ENCODE measurements at regions not wholly inside any gene's neighbourhood (a gene's known extent, or its start where the extent isn't known, plus 50 kb on each side); places are given as distances from the start of the nearest gene placed in this dataset.

DNA sequence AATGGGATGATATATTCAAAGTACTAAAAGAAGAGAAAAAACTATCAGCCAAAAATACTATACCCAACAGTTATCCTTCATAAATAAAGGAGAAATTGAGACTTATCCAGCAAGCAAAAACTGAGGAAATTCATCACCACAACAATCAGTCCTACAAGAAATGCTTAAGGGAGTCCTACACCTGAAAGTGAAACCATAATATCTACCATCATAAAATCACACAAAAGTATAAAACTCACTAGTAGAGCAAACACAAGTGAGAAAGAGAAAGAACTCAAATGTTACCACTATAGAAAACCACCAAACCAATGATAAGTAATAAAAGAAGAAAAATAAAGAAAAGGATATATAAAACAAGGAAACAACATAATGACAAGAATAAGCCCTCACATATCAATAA, 103.6 kb upstream of the NEO1 start:
- no peak overlapping the region for H3K27ac Mint-ChIP-seq
- peaks cover 13% of the 10 kb centered on the region for H3K27me3 Mint-ChIP-seq (ENCODE audit: low read depth)
- no peaks in the 10 kb centered on the region for H3K4me1 Mint-ChIP-seq (ENCODE audit: low read depth)
- H3K36me3 Mint-ChIP-seq (ENCODE audit: low read depth): no peaks in the 10 kb centered on the region
- peaks cover 20% of the 10 kb centered on the region for H3K9me3 Mint-ChIP-seq
- H3K4me3 Mint-ChIP-seq: no peak overlapping the region

DNA sequence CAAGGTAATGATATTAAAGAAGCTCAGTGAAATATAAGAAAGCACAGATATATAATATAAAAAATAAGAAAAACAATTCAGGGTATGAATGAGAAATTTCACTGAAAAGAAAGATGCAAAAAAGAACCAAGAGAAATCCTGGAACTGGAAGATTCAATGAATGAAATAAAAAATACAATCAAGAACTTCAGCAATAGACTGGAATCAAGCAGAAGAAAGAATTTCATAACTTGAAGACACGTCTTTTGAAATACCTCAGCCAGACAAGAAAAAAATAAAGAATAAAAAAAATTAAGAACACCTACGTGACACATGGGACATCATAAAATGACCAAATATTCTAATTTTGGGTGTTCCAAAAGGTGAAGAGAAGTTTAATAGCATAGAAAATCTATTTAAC, 104.6 kb upstream of the NEO1 start:
- H3K36me3 Mint-ChIP-seq (ENCODE audit: low read depth): no peaks in the 10 kb centered on the region
- no peaks in the 10 kb centered on the region for H3K4me1 Mint-ChIP-seq (ENCODE audit: low read depth)
- H3K9me3 Mint-ChIP-seq: peaks cover 20% of the 10 kb centered on the region
- H3K27ac Mint-ChIP-seq: no peak overlapping the region
- peaks cover 13% of the 10 kb centered on the region for H3K27me3 Mint-ChIP-seq (ENCODE audit: low read depth)
- no peak overlapping the region for H3K4me3 Mint-ChIP-seq

DNA sequence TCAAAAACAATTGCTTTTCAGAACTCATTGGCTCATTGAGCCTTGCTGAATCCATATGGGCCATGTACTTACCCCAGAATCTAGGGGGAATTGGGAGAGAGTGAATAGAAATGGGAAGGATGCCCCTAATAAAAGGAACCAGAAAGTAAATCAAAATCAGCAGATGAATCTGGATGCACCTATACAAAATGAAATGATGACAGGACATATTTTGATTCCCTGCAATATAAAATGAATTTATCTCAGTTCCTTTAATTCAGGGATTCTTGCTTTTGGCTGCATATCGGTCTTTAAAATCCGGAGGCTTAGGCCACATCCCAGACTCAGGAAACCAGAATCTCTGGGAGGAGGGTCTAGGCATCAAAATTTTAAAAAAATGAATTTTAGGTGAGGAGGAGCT, 107.7 kb upstream of the NEO1 start:
- no peak overlapping the region for H3K27ac Mint-ChIP-seq
- H3K27me3 Mint-ChIP-seq (ENCODE audit: low read depth): peaks cover 3% of the 10 kb centered on the region
- no peak overlapping the region for H3K4me3 Mint-ChIP-seq
- H3K36me3 Mint-ChIP-seq (ENCODE audit: low read depth): no peaks in the 10 kb centered on the region
- peaks cover 20% of the 10 kb centered on the region for H3K9me3 Mint-ChIP-seq
- no peaks in the 10 kb centered on the region for H3K4me1 Mint-ChIP-seq (ENCODE audit: low read depth)

DNA sequence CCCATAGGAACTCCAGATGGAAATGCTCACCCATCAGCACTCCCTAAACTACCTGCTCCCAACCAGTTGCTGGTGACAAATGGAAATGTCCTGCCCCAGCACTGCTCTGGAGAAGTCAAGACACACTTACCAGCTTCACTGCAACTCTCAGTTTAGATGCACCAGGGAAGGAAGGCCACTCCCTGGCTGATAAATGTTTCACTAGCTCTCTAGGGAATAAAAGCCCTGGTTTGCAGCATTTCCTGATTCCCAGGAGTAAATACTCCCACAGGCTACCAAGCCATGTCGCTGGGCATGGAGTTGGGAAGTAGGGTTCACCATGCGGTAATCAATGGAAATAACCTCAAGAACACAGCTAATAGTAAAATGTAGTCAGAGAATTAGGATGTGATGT, 112.0 kb upstream of the NEO1 start:
- H3K27me3 Mint-ChIP-seq (ENCODE audit: low read depth): peaks cover 6% of the 10 kb centered on the region

DNA sequence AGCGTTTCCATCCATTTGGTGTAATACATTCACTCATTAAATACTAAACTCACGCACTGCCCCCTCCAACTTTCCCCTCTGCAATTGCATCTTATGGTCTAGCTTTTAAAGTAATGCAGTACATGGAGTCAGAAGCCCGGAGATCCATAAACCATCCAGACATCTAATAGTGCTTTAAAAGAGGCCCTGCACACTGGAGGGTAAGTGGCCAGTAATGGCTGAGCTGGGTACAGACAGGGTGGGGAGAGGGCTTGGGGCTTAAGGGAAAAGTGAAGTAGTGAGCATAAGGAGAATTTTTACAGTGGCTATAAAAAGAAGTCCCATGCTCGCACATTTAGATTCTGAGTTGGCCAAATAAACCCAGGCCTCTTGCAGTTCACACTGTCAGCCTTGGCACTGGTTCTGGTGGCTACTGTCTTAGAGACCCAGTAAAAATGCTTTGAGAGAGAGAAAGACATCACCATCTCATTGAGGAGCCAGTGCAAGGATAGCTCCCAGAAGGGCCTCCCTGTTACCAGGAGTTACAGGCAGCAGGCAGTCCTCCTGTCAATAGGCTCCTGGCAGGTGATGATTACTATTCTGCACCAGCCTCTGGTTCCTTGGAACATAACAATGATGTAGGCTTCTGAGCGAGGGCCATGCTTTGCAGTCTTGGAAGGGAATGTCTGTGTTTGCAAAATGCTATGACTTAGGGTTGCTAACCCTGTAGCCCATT, 112.6 kb upstream of the NEO1 start:
- H3K27ac Mint-ChIP-seq: no peak overlapping the region
- H3K9me3 Mint-ChIP-seq: no peaks in the 10 kb centered on the region
- peaks cover 7% of the 10 kb centered on the region for H3K27me3 Mint-ChIP-seq (ENCODE audit: low read depth)
- H3K36me3 Mint-ChIP-seq (ENCODE audit: low read depth): no peaks in the 10 kb centered on the region
- H3K4me3 Mint-ChIP-seq: no peak overlapping the region
- no peaks in the 10 kb centered on the region for H3K4me1 Mint-ChIP-seq (ENCODE audit: low read depth)

More for the DNA sequence above, 112.0 kb upstream of the NEO1 start:
- no peaks in the 10 kb centered on the region for H3K36me3 Mint-ChIP-seq (ENCODE audit: low read depth)
- H3K4me3 Mint-ChIP-seq: no peak overlapping the region
- peaks cover under 1% of the 10 kb centered on the region for H3K9me3 Mint-ChIP-seq
- H3K4me1 Mint-ChIP-seq (ENCODE audit: low read depth): no peaks in the 10 kb centered on the region
- H3K27ac Mint-ChIP-seq: no peak overlapping the region

DNA sequence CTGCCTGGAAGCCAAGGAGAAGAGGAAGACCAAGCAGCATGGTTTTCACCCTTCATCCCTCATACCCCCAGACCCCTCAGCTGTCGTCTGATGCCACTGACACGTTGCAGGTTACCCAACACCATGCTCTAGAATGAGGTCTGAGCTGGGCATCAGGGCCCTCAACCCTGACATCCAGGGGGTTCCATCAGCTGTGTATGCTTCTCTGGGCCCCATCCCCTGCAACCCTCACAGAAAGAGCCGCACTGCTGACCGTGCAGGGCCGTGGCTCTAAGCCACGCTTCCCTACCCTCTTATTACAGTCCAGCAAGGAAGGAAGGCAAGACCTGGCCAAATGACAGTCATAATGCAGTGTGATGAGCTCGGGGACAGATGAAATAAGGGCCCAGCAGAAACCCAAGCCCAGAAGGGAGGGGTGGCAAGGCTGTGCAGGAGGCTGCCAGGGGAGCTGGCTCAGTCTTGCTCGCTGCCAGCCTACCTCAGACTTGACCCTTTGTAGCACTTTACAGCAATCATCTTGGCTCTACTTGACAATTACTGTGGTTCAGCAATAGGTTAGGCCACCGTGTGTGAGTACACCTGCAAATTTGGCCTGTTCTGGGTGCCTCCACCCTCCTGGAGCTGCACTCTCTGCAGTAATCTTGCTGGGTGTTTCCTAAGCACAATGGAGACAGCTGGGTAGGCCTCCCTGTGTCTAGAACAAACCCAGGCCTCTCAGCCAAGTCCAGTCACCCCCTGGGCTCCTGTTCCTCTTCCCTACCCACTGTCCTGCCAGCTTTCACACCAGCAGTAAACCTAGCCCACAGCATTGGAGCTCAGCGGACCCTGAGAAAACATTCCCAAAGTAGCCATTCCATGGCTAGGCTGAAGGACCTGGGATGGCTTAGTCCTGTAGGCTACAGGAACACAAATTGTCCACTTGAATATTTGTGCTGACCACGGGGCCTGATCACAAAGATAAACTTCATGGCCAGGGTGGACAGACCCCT, 115.3 kb upstream of the NEO1 start:
- no peaks in the 10 kb centered on the region for H3K9me3 Mint-ChIP-seq
- peaks cover 12% of the 10 kb centered on the region for H3K27me3 Mint-ChIP-seq (ENCODE audit: low read depth)
- no peak overlapping the region for H3K27ac Mint-ChIP-seq
- H3K4me3 Mint-ChIP-seq: no peak overlapping the region
- H3K4me1 Mint-ChIP-seq (ENCODE audit: low read depth): no peaks in the 10 kb centered on the region
- H3K36me3 Mint-ChIP-seq (ENCODE audit: low read depth): no peaks in the 10 kb centered on the region

DNA sequence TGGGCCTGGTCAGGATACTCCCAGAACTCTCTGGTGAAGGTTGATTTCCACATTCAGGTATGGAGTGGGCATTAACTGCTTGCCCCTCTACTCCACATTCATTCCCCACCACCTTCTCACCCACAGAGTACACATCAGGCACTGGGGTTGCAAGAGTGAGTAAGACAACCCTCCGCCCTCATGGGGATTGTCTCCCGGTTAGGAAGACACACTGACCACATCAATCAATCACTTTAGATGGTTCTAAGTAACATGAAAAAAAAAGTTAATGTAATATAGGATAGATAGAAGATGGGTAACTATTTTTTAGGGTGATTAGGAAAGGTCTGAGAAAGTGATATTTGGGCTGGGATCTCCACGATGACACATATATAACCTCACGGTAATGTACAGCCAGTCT, 116.0 kb upstream of the NEO1 start:
- H3K27me3 Mint-ChIP-seq (ENCODE audit: low read depth): peaks cover 18% of the 10 kb centered on the region
- H3K4me3 Mint-ChIP-seq: no peak overlapping the region
- H3K4me1 Mint-ChIP-seq (ENCODE audit: low read depth): no peaks in the 10 kb centered on the region
- no peaks in the 10 kb centered on the region for H3K36me3 Mint-ChIP-seq (ENCODE audit: low read depth)
- no peak overlapping the region for H3K27ac Mint-ChIP-seq
- no peaks in the 10 kb centered on the region for H3K9me3 Mint-ChIP-seq

DNA sequence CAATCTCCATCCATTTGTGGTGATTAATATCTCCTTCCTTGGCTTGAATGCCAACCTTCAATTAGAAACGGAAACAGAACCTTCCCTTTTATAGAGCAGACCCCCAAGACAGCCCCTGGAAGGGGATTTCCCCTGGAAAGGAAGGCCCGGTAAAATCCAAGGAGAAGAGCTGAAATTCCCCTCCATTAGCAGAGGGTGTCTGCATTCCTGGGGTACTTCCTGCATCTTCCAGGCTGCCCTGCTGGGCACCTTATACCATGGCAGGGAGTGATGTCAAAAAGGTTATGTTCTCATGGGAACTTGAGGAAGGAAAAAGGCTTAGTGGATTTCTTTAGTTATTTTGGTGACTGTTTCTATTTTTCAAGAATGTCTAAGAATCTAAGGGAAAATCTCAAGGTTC, 116.7 kb upstream of the NEO1 start:
- H3K4me3 Mint-ChIP-seq: no peak overlapping the region
- H3K4me1 Mint-ChIP-seq (ENCODE audit: low read depth): no peaks in the 10 kb centered on the region
- peaks cover 21% of the 10 kb centered on the region for H3K27me3 Mint-ChIP-seq (ENCODE audit: low read depth)
- H3K36me3 Mint-ChIP-seq (ENCODE audit: low read depth): no peaks in the 10 kb centered on the region
- no peaks in the 10 kb centered on the region for H3K9me3 Mint-ChIP-seq
- no peak overlapping the region for H3K27ac Mint-ChIP-seq

DNA sequence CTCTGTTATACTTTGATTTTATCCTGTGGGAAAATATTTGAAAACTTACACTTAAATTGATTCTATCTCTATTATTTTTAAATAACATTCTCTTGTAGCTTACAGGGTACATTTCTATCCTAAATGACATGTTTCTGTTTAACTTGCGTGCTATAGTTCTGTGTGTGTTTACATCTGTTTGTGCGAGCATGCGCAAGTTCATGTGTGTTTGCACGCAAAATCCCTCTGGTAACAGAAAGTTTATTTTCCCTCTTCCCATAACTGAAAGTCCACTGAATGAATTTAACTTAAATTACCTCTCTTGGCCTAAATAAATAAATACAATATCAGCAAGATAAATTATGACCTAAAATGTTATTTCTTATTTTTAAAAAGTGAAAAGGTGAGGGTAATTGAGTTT, 117.3 kb upstream of the NEO1 start:
- H3K9me3 Mint-ChIP-seq: no peaks in the 10 kb centered on the region
- H3K27ac Mint-ChIP-seq: no peak overlapping the region
- no peak overlapping the region for H3K4me3 Mint-ChIP-seq
- H3K4me1 Mint-ChIP-seq (ENCODE audit: low read depth): no peaks in the 10 kb centered on the region
- H3K36me3 Mint-ChIP-seq (ENCODE audit: low read depth): no peaks in the 10 kb centered on the region
- H3K27me3 Mint-ChIP-seq (ENCODE audit: low read depth): peaks cover 27% of the 10 kb centered on the region

DNA sequence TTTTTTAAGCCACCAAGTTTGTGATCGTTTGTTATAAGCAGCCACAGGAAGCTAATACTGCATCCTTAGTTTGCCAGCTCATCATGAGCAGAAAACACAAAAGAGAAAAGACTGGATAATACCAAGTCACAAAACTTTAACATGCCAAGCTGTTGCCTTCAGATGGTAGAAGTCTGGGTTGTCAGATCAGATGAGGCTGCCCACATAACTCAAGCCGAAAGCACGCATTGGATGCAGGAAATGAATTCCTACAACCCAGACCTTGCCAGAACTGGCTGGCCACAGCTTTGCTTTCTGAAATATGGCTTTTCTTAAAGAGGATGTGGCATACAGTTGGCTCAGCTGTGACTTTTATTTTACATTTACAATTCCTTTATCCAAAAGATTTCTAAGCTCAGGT, 118.3 kb upstream of the NEO1 start:
- no peak overlapping the region for H3K27ac Mint-ChIP-seq
- H3K27me3 Mint-ChIP-seq (ENCODE audit: low read depth): peaks cover 35% of the 10 kb centered on the region
- no peaks in the 10 kb centered on the region for H3K36me3 Mint-ChIP-seq (ENCODE audit: low read depth)
- H3K4me3 Mint-ChIP-seq: no peak overlapping the region
- H3K9me3 Mint-ChIP-seq: no peaks in the 10 kb centered on the region
- H3K4me1 Mint-ChIP-seq (ENCODE audit: low read depth): no peaks in the 10 kb centered on the region

DNA sequence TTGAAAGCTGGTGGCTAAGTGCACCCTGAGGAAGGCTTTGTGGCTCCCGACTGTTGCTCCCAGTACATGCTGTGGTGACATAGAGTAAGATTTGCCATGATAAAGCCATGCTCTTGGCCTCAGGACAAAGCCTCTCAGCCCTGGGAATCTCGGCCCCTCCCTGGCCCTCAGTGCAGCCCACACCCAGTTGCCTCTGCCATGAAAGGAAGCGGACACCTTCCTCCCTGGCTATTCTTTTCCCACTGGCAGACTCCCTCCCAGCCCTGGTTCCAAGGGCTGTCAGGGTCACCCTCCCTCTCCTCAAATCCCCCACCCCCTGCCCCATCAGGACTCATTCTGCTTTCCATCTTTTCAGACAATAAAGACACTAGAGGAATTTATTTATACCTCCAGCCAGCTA, 119.8 kb upstream of the NEO1 start:
- Mint-ChIP-seq H3K9me3 (no peaks in the 10 kb centered on the region), H3K4me1 (ENCODE audit: low read depth) (no peaks in the 10 kb centered on the region), H3K4me3 (no peak overlapping the region), H3K27ac (no peak overlapping the region), H3K36me3 (ENCODE audit: low read depth) (no peaks in the 10 kb centered on the region), H3K27me3 (ENCODE audit: low read depth) (peaks cover 45% of the 10 kb centered on the region)

DNA sequence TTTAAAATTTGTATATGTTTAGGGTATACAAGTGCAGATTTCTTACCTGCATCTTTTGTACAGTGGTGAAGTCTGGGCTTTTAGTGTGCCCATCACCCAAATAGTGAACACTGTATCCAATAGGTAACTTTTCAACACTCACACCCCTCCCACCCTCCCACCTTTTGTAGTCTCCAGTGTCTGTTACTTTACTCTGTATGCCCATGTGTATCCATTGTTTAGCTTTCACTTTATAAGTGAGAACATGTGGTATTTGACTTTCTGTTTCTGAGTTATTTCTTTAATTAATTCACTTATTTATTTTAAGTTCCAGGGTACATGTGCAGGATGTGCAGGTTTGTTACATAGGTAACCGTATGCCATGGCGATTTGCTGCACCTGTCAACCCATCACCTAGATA, 124.8 kb upstream of the NEO1 start:
- H3K36me3 Mint-ChIP-seq (ENCODE audit: low read depth): no peaks in the 10 kb centered on the region
- no peak overlapping the region for H3K27ac Mint-ChIP-seq
- no peaks in the 10 kb centered on the region for H3K9me3 Mint-ChIP-seq
- H3K4me3 Mint-ChIP-seq: peak overlapping the region; percentile 33
- H3K27me3 Mint-ChIP-seq (ENCODE audit: low read depth): peaks cover 61% of the 10 kb centered on the region
- peaks cover 5% of the 10 kb centered on the region for H3K4me1 Mint-ChIP-seq (ENCODE audit: low read depth)

DNA sequence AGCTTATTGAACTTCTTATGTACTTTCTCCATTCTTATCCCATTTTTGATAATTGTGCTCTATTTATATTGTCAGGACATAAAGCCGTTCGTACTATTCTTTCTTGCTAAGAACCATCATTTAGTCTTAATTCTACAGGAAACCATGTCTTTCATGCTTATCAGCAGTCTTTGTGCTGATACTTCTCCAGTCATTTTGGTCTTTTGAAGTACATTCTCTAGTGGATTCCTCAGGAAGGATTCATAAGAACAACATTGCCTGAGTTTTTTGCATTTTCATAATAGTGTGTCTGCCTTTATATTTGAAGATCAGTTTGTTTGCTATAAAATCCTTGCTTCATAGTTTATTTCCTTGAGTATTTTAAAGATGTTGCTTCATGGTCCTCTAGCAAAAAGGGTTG, 126.6 kb upstream of the NEO1 start:
- peaks cover 5% of the 10 kb centered on the region for H3K4me1 Mint-ChIP-seq (ENCODE audit: low read depth)

DNA sequence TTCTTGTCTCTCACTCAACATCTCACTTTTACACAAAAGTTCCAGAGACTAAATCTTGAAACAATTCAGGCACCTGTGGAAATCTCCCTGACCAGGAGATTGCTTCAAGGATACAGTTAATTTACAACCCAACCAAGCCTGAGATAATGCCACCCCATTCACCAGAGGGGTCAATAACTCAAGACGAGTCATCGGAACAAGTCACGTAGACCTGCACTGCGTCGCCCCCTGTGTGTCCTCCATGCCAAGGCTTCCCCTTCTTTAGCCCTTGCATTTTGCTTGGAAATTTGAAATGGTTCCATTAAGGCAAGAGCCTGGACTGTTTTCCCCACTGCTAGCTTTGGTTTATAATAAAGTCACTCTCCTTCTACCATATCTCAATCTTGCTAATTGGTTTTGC, 129.0 kb upstream of the NEO1 start:
- Mint-ChIP-seq H3K4me1 (ENCODE audit: low read depth) (peaks cover 5% of the 10 kb centered on the region), H3K4me3 (no peak overlapping the region), H3K9me3 (no peaks in the 10 kb centered on the region), H3K27me3 (ENCODE audit: low read depth) (peaks cover 39% of the 10 kb centered on the region), H3K36me3 (ENCODE audit: low read depth) (no peaks in the 10 kb centered on the region), H3K27ac (no peak overlapping the region)

More for the DNA sequence above, 126.6 kb upstream of the NEO1 start:
- H3K27ac Mint-ChIP-seq: no peak overlapping the region
- H3K36me3 Mint-ChIP-seq (ENCODE audit: low read depth): no peaks in the 10 kb centered on the region
- no peak overlapping the region for H3K4me3 Mint-ChIP-seq
- H3K27me3 Mint-ChIP-seq (ENCODE audit: low read depth): peaks cover 62% of the 10 kb centered on the region
- H3K9me3 Mint-ChIP-seq: no peaks in the 10 kb centered on the region

DNA sequence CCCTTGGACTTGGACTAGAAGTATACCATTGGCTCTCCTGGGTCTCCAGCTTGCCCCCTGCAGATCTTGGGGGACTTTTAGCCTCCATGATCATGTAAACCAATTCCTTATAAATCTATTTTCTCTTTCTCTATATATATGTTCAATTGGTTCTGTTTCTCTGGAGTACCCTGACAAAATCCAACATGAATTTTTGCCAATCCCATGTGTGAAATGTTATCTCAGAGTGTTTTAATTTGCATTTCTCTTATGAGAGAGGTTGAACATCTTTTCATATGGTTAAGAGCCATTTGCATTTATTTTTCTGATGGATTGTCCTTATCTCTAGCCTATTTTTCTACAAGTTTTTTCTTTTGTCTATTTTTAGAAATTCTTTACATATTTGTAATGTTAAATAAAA, 131.7 kb upstream of the NEO1 start:
- Mint-ChIP-seq H3K9me3 (no peaks in the 10 kb centered on the region), H3K36me3 (ENCODE audit: low read depth) (no peaks in the 10 kb centered on the region), H3K27ac (no peak overlapping the region), H3K4me3 (no peak overlapping the region), H3K27me3 (ENCODE audit: low read depth) (peaks cover 28% of the 10 kb centered on the region), H3K4me1 (ENCODE audit: low read depth) (no peaks in the 10 kb centered on the region)
